Upper lobe of right lung (tissue), 1 donor: ENCODE measurements at regions not wholly inside any gene's neighbourhood (a gene's known extent, or its start where the extent isn't known, plus 50 kb on each side); places are given as distances from the start of the nearest gene placed in this dataset.
A peak's percentile ranks its signal among the peaks of the same experiment; 100 is the strongest.

Experiments used
- ATAC-seq: fragments of 200-7000 bp; cut with Tn5 transposase; one replicate; pipeline ENCODE4 v1.9.1; 2020; ENCODE audit warnings: mild to moderate bottlenecking, moderate library complexity
- DNase-seq: peaks from one replicate; pipeline ENCODE4 v3.0.0-alpha.2; 2020
- H3K27ac ChIP-seq: fragments of 200-600 bp; one replicate; pipeline ENCODE4 v1.8.0; 2022
- H3K27me3 ChIP-seq: fragments of 200-600 bp; one replicate; pipeline ENCODE4 v1.8.0; 2022; ENCODE audit warnings: mild to moderate bottlenecking
- H3K36me3 ChIP-seq: fragments of 200-600 bp; one replicate; pipeline ENCODE4 v1.8.0; 2022
- H3K4me1 ChIP-seq: fragments of 200-600 bp; one replicate; pipeline ENCODE4 v1.8.0; 2022
- H3K4me3 ChIP-seq: fragments of 200-600 bp; one replicate; pipeline ENCODE4 v1.8.0; 2022; ENCODE audit warnings: mild to moderate bottlenecking
- H3K9me3 ChIP-seq: fragments of 200-600 bp; one replicate; pipeline ENCODE4 v1.8.0; 2022
- CTCF ChIP-seq: fragments of 200-600 bp; IDR thresholded peaks from one replicate; pipeline ENCODE4 v1.8.0; 2022; ENCODE audit warnings: antibody characterized with exemption
- intact Hi-C: fragments of 100-400 bp; cut with DNase I; formaldehyde crosslinking; loops from one replicate; pipeline ENCODE4 v1.11.0; 2022
- donor health status: DM: no; HTN: yes; CAD: no; lungs with severe emphysema.

- H3K9me3 ChIP-seq = no peaks in the 10 kb centered on the region
- intact Hi-C loops = no loop called here
- no peaks in the 10 kb centered on the region for H3K4me1 ChIP-seq
- H3K27me3 ChIP-seq = no peaks in the 10 kb centered on the region
- no peak overlapping the region for H3K4me3 ChIP-seq
- no peak for TF ChIP-seq CTCF
- ATAC-seq = no peak
- no peaks in the 10 kb centered on the region for H3K36me3 ChIP-seq
- DNase-seq = no peak
- H3K27ac ChIP-seq = no peak overlapping the region
Measured at GRCh38 chr6:105838171-105838570, 248.0 kb upstream of the PRDM1 start.

GRCh38 chr6:105836889-105837288, 249.2 kb upstream of the PRDM1 start:
- H3K4me1 ChIP-seq = peaks cover 3% of the 10 kb centered on the region
- TF ChIP-seq CTCF = no peak
- DNase-seq = no peak
- H3K36me3 ChIP-seq = no peaks in the 10 kb centered on the region
- peak; percentile 79 for ATAC-seq
- H3K27ac ChIP-seq = no peak overlapping the region
- no peaks in the 10 kb centered on the region for H3K9me3 ChIP-seq
- no peak overlapping the region for H3K4me3 ChIP-seq
- no peaks in the 10 kb centered on the region for H3K27me3 ChIP-seq
- intact Hi-C loops = no loop called here

GRCh38 chr6:105836379-105836778, 249.8 kb upstream of the PRDM1 start:
- intact Hi-C loops = no loop called here
- no peak for DNase-seq
- ATAC-seq = no peak
- Histone ChIP-seq H3K27ac (no peak overlapping the region), H3K4me1 (peaks cover 6% of the 10 kb centered on the region), H3K4me3 (no peak overlapping the region), H3K9me3 (no peaks in the 10 kb centered on the region), H3K36me3 (no peaks in the 10 kb centered on the region), H3K27me3 (no peaks in the 10 kb centered on the region)
- TF ChIP-seq CTCF = no peak

- TF ChIP-seq CTCF = peak; percentile 22
- DNase-seq (no peak), ATAC-seq (peak; percentile 48)
- no peaks in the 10 kb centered on the region for H3K27me3 ChIP-seq
- H3K9me3 ChIP-seq = no peaks in the 10 kb centered on the region
- no peak overlapping the region for H3K27ac ChIP-seq
- peaks cover 6% of the 10 kb centered on the region for H3K4me1 ChIP-seq
- intact Hi-C loops = no loop called here
- H3K4me3 ChIP-seq = no peak overlapping the region
- no peaks in the 10 kb centered on the region for H3K36me3 ChIP-seq
Measured at GRCh38 chr6:105835373-105835772, 250.8 kb upstream of the PRDM1 start.

GRCh38 chr6:105833959-105834947, 251.9 kb upstream of the PRDM1 start:
- intact Hi-C loops = no loop called here
- ATAC-seq (no peak), DNase-seq (no peak)
- Histone ChIP-seq H3K27me3 (no peaks in the 10 kb centered on the region), H3K27ac (no peak overlapping the region), H3K9me3 (no peaks in the 10 kb centered on the region), H3K36me3 (no peaks in the 10 kb centered on the region), H3K4me1 (peaks cover 6% of the 10 kb centered on the region), H3K4me3 (no peak overlapping the region)
- TF ChIP-seq CTCF = no peak
